Endothelial cell (in vitro differentiated cells): ENCODE measurements at regions not wholly inside any gene's neighbourhood (a gene's known extent, or its start where the extent isn't known, plus 50 kb on each side); places are given as distances from the start of the nearest gene placed in this dataset.

ENCODE experiments used
- DNase-seq: peaks from one replicate; pipeline ENCODE4 v3.0.0; 2021; ENCODE audit warnings: low spot score
- H3K27ac Mint-ChIP-seq: one replicate; pipeline ENCODE4 v1.8.0; 2021; ENCODE audit warnings: mixed read lengths, inconsistent platforms; ENCODE audit not compliant: unreplicated experiment
- H3K27me3 Mint-ChIP-seq: one replicate; pipeline ENCODE4 v1.8.0; 2021; ENCODE audit warnings: mild to moderate bottlenecking, moderate library complexity, mixed read lengths, inconsistent platforms; ENCODE audit not compliant: unreplicated experiment
- H3K36me3 Mint-ChIP-seq: one replicate; pipeline ENCODE4 v1.8.0; 2021; ENCODE audit warnings: mild to moderate bottlenecking, low read depth, mixed read lengths, inconsistent platforms; ENCODE audit not compliant: unreplicated experiment
- H3K4me1 Mint-ChIP-seq: one replicate; pipeline ENCODE4 v1.8.0; 2021; ENCODE audit warnings: mild to moderate bottlenecking, mixed read lengths, inconsistent platforms; ENCODE audit not compliant: unreplicated experiment
- H3K4me3 Mint-ChIP-seq: one replicate; pipeline ENCODE4 v1.8.0; 2021; ENCODE audit warnings: mild to moderate bottlenecking, mixed read lengths, inconsistent platforms; ENCODE audit not compliant: unreplicated experiment
- H3K9me3 Mint-ChIP-seq: one replicate; pipeline ENCODE4 v1.8.0; 2021; ENCODE audit warnings: mixed read lengths, inconsistent platforms; ENCODE audit not compliant: unreplicated experiment
- CTCF ChIP-seq: fragments of 200-600 bp; sonication (generic); IDR thresholded peaks from one replicate; pipeline ENCODE4 v1.5.0; 2021; ENCODE audit warnings: antibody characterized with exemption; ENCODE audit not compliant: unreplicated experiment

- H3K4me3 Mint-ChIP-seq, result no peak overlapping the region
- no peak for DNase-seq
- no peaks in the 10 kb centered on the region for H3K4me1 Mint-ChIP-seq
- TF ChIP-seq CTCF, result no peak
- no peaks in the 10 kb centered on the region for H3K9me3 Mint-ChIP-seq
- H3K27me3 Mint-ChIP-seq, result peaks cover 2% of the 10 kb centered on the region
- H3K27ac Mint-ChIP-seq, result no peak overlapping the region
- no peaks in the 10 kb centered on the region for H3K36me3 Mint-ChIP-seq
These were observed 743.9 kb upstream of the SOX9 start for GRCh38 chr17:71376933-71377332.

DNA sequence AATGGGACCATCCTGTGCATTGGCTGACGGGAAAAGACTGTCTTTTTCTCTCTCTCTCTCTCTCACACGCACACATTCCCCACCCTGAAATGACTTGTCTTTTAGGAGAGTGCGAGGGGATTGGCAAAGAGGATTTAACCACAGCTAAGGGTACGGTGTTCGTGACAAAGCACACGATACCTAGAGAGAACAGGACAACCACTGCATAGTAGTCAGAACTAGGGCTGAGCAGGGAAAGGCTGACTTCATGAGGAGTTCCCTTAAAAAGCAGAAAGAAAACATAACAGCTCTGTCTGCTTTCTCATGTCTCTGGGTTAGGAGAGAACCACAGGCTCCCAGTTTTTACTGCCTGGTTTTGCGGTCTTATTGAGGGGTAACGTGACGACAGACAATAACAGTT, 742.8 kb upstream of the SOX9 start:
- no peaks in the 10 kb centered on the region for H3K4me1 Mint-ChIP-seq
- H3K9me3 Mint-ChIP-seq, result no peaks in the 10 kb centered on the region
- TF ChIP-seq CTCF, result no peak
- DNase-seq, result no peak
- no peak overlapping the region for H3K4me3 Mint-ChIP-seq
- no peaks in the 10 kb centered on the region for H3K36me3 Mint-ChIP-seq
- H3K27ac Mint-ChIP-seq, result no peak overlapping the region
- H3K27me3 Mint-ChIP-seq, result peaks cover 2% of the 10 kb centered on the region

GRCh38 chr17:71378741-71379140, 742.1 kb upstream of the SOX9 start:
- H3K27me3 Mint-ChIP-seq, result peaks cover 2% of the 10 kb centered on the region
- no peaks in the 10 kb centered on the region for H3K9me3 Mint-ChIP-seq
- H3K4me1 Mint-ChIP-seq, result no peaks in the 10 kb centered on the region
- H3K27ac Mint-ChIP-seq, result no peak overlapping the region
- no peak for TF ChIP-seq CTCF
- no peak overlapping the region for H3K4me3 Mint-ChIP-seq
- H3K36me3 Mint-ChIP-seq, result no peaks in the 10 kb centered on the region
- no peak for DNase-seq

DNA sequence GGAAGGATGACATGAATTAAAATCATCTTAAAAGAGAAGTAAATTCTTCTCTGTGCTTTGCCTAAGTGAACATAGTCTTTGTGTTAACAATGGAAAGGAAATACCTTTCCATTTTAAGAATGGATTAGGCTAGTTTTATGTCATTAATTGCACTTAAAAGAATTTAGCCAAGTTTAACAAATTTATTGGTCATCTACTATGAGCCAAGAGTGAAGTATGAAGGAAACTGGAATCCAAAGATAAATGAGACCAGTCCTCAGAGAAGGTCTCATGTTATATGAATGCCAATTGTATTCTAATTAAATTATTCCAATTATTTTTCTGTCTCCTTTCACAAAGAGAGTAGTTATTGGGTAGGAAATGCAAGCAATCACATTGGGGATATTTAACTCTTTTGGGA, 741.3 kb upstream of the SOX9 start:
- no peak for TF ChIP-seq CTCF
- H3K4me1 Mint-ChIP-seq, result no peaks in the 10 kb centered on the region
- no peak for DNase-seq
- H3K27ac Mint-ChIP-seq, result no peak overlapping the region
- H3K4me3 Mint-ChIP-seq, result no peak overlapping the region
- H3K36me3 Mint-ChIP-seq, result no peaks in the 10 kb centered on the region
- peaks cover 2% of the 10 kb centered on the region for H3K27me3 Mint-ChIP-seq
- H3K9me3 Mint-ChIP-seq, result no peaks in the 10 kb centered on the region

DNA sequence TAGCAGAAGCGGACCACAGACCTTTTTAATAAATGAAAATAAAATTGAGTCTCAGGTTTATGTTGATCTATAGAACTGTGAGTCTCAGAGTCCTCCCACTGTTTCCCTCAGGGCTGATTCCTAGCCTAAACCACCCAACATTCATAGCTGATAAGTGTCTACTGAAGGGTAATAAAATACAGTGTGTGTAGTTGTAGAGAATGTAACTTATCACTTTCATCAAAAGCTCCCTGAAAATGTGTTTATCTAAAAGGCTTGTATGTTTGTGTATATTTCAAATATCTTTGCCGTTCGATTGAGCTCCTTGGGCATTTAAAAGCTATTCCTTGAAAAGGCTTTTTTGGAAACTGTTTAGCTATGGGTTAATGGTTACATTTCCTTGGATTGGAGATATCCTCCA, 740.3 kb upstream of the SOX9 start:
- DNase-seq, result no peak
- Mint-ChIP-seq H3K9me3 (no peaks in the 10 kb centered on the region), H3K4me1 (no peaks in the 10 kb centered on the region), H3K36me3 (no peaks in the 10 kb centered on the region), H3K27me3 (no peaks in the 10 kb centered on the region), H3K27ac (no peak overlapping the region), H3K4me3 (no peak overlapping the region)
- TF ChIP-seq CTCF, result no peak
